GM12878 (cell line): ENCODE measurements at regions not wholly inside any gene's neighbourhood (a gene's known extent, or its start where the extent isn't known, plus 50 kb on each side); places are given as distances from the start of the nearest gene placed in this dataset.

Source experiments
- ATAC-seq: fragments of 200-7000 bp; cut with Tn5 transposase; 3 replicates; pipeline ENCODE4 v1.9.1; 2020; ENCODE audit warnings: mild to moderate bottlenecking, moderate library complexity
- BruUV-seq: library from RNA; stranded (reverse); fragments of 400-500 nt; replicated peaks from 2 replicates; lab custom pipeline; 2021; lab: Mats Ljungman, UMichigan
- CTCF ChIA-PET: fragments of 300-600 bp; sonication (Branson Sonifier 250); formaldehyde crosslinking; extraction: SDS; loops from one replicate; lab custom pipeline; 2021; ENCODE audit warnings: inconsistent platforms; lab: Yijun Ruan, JAX
- POLR2A ChIA-PET: fragments of 350-600 bp; formaldehyde crosslinking; extraction: SDS; loops from one replicate; lab custom pipeline; 2021; ENCODE audit warnings: inconsistent platforms; lab: Charles Lee
- RAD21 ChIA-PET: fragments of 300-600 bp; sonication (Branson Sonifier 250); formaldehyde crosslinking; loops from one replicate; lab custom pipeline; 2023; ENCODE audit warnings: antibody characterized with exemption; ENCODE audit not compliant: unreplicated experiment; lab: Charles Lee
- SMC1A ChIA-PET: fragments of 300-600 bp; sonication (Branson Sonifier 250); formaldehyde crosslinking; loops from one replicate; lab custom pipeline; 2023; ENCODE audit not compliant: unreplicated experiment, uncharacterized antibody; lab: Charles Lee
- DNase-seq: peaks from one replicate; pipeline ENCODE4 v3.0.0-alpha.2; 2011; ENCODE audit warnings: low read depth, low spot score
- FAIRE-seq: peaks from 3 replicates; lab custom pipeline; 2011; peaks lifted over from hg19 to GRCh38; lab: Jason Lieb, UNC
- H2AFZ ChIP-seq: 2 replicates; pipeline ENCODE4 v1.6.0; 2011; ENCODE audit warnings: low read depth, low read length, control low read depth; ENCODE audit not compliant: control insufficient read depth
- H3K27ac ChIP-seq: 2 replicates; pipeline ENCODE4 v1.5.1; 2011; ENCODE audit warnings: control low read depth; ENCODE audit not compliant: control insufficient read depth, insufficient read depth
- H3K27me3 ChIP-seq, 2 experiments: replicated peaks in 1 of 2; 2 replicates each; pipeline versions ENCODE4 v1.6.0 to v1.6.1; 2011; ENCODE audit warnings: low read length in 1 of 2; ENCODE audit not compliant: control insufficient read depth in 2 of 2, insufficient read depth in 2 of 2
- H3K36me3 ChIP-seq, 2 experiments: 2 replicates each; pipeline ENCODE4 v1.5.1; 2011; ENCODE audit warnings: low read length in 1 of 2; ENCODE audit not compliant: control insufficient read depth in 2 of 2, insufficient read depth in 2 of 2
- H3K4me1 ChIP-seq: 2 replicates; pipeline ENCODE4 v1.6.1; 2011; ENCODE audit warnings: mild to moderate bottlenecking, low read length, moderate library complexity, mixed read lengths; ENCODE audit not compliant: control insufficient read depth, insufficient read depth
- H3K4me2 ChIP-seq: 2 replicates; pipeline ENCODE4 v1.6.0; 2011; ENCODE audit warnings: control low read depth; ENCODE audit not compliant: control insufficient read depth, insufficient read depth
- H3K4me3 ChIP-seq: fragments of 200-600 bp; sonication (generic); 2 replicates; pipeline ENCODE4 v1.5.1; 2016
- H3K79me2 ChIP-seq: 2 replicates; pipeline ENCODE4 v1.6.0; 2011; ENCODE audit warnings: low read length; ENCODE audit not compliant: control insufficient read depth, insufficient read depth
- H3K9ac ChIP-seq: 2 replicates; pipeline ENCODE4 v1.8.0; 2011; ENCODE audit warnings: low read length, control low read depth, mixed read lengths; ENCODE audit not compliant: control insufficient read depth, insufficient read depth
- H3K9me3 ChIP-seq: replicated peaks from 3 replicates; pipeline ENCODE4 v1.5.1; 2011; ENCODE audit warnings: mild to moderate bottlenecking, low read length; ENCODE audit not compliant: control insufficient read depth, insufficient read depth
- H4K20me1 ChIP-seq: 2 replicates; pipeline ENCODE4 v1.6.0; 2011; ENCODE audit not compliant: control insufficient read depth, insufficient read depth
- CBX5 ChIP-seq: sonication (generic); IDR thresholded peaks from 2 replicates; pipeline ENCODE4 v1.6.1; 2016; ENCODE audit warnings: low read depth, moderate library complexity, mild to moderate bottlenecking, inconsistent platforms
- NFYA ChIP-seq: IDR thresholded peaks from 2 replicates; pipeline ENCODE4 v1.6.1; 2011; ENCODE audit warnings: low read depth, mild to moderate bottlenecking, low read length, improper control_type of control experiment, borderline replicate concordance
- PAX5 ChIP-seq: IDR thresholded peaks from 2 replicates; pipeline ENCODE4 v1.6.1; 2011; ENCODE audit warnings: low read depth, low read length, borderline replicate concordance
- STAT1 ChIP-seq: fragments of 450-650 bp; conservative IDR thresholded peaks from 2 replicates; pipeline ENCODE4 v1.6.1; 2014; ENCODE audit warnings: antibody characterized with exemption, mild to moderate bottlenecking
- SUPT20H ChIP-seq: IDR thresholded peaks from 2 replicates; pipeline ENCODE4 v1.6.1; 2011; ENCODE audit warnings: low read depth, mild to moderate bottlenecking, low read length, moderate library complexity, borderline replicate concordance; ENCODE audit not compliant: control insufficient read depth
- WGBS: methylation state at CpG from one replicate; pipeline ENCODE4 v1.1.6; 2016; ENCODE audit warnings: low lambda C conversion rate; ENCODE audit not compliant: insufficient replicate concordance, insufficient coverage; ENCODE audit errors: missing lambda C conversion rate; 5-methylcytosine and 5-hydroxymethylcytosine counted together
- in situ Hi-C: fragments of 300-500 bp; cut with MboI; formaldehyde crosslinking; loops from 9 replicates; pipeline ENCODE4 v1.14.3; 2018; ENCODE audit warnings: mixed read lengths
- intact Hi-C: fragments of 100-400 bp; cut with micrococcal nuclease; formaldehyde crosslinking; loops from one replicate; pipeline ENCODE4 v1.14.2; 2022; ENCODE audit not compliant: unreplicated experiment
- TF ChIP-seq, protein P1 (sequence below): fragments of 450-650 bp; IDR thresholded peaks from 2 replicates; pipeline ENCODE4 v1.6.1; 2016; ENCODE audit warnings: mild to moderate bottlenecking
- TF ChIP-seq, protein P2 (sequence below): fragments of 450-650 bp; IDR thresholded peaks from 2 replicates; pipeline ENCODE4 v1.6.1; 2017; ENCODE audit warnings: mild to moderate bottlenecking, moderate library complexity
- TF ChIP-seq, protein P3 (sequence below): IDR thresholded peaks from 2 replicates; pipeline ENCODE4 v1.6.1; 2011; ENCODE audit warnings: borderline replicate concordance, low read depth, mild to moderate bottlenecking, moderate library complexity, mixed read lengths, low read length; ENCODE audit not compliant: insufficient read depth; ENCODE audit errors: extremely low read length
- TF ChIP-seq, protein P4 (sequence below): IDR thresholded peaks from 2 replicates; pipeline ENCODE4 v1.6.1; 2011; ENCODE audit warnings: low read depth, low read length, improper control_type of control experiment, borderline replicate concordance
- TF ChIP-seq, protein P5 (sequence below), 3 experiments: IDR thresholded peaks in 2 of 3; conservative IDR thresholded peaks in 1 of 3; 2 replicates each; pipeline ENCODE4 v1.5.1; 2011; ENCODE audit warnings: low read depth in 3 of 3, low read length in 3 of 3, mild to moderate bottlenecking in 3 of 3, control low read depth in 2 of 3, moderate library complexity in 2 of 3, inconsistent platforms in 1 of 3, mixed read lengths in 1 of 3; ENCODE audit not compliant: control insufficient read depth in 2 of 3, insufficient read depth in 1 of 3; ENCODE audit errors: extremely low read depth in 1 of 3

DNA sequence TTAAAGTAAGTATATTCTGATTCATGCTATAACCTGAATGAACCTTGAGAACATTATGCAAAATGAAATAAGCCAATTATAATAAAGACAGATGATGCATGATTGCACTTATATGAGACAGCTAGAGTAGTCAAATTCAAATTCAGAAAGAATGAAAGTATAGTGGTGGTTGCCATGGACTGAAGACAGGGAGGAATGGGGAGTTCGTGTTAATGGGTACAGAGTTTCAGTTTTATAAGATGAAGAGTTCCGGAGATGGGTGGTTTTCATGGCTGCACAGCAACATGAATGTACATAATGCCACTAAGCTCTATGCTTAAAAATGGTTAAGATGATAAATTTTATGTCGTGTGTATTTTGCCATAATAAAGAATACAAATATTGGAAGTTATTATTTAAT lies 751.2 kb downstream of the TSN start:
- BruUV-seq = no TSS peak
- TF ChIP-seq NFYA (no peak), SUPT20H (no peak), CBX5 (no peak), PAX5 (no peak), STAT1 (no peak)
- TF ChIP-seq, protein P1, sequence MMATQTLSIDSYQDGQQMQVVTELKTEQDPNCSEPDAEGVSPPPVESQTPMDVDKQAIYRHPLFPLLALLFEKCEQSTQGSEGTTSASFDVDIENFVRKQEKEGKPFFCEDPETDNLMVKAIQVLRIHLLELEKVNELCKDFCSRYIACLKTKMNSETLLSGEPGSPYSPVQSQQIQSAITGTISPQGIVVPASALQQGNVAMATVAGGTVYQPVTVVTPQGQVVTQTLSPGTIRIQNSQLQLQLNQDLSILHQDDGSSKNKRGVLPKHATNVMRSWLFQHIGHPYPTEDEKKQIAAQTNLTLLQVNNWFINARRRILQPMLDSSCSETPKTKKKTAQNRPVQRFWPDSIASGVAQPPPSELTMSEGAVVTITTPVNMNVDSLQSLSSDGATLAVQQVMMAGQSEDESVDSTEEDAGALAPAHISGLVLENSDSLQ = no peak
- TF ChIP-seq, protein P2, sequence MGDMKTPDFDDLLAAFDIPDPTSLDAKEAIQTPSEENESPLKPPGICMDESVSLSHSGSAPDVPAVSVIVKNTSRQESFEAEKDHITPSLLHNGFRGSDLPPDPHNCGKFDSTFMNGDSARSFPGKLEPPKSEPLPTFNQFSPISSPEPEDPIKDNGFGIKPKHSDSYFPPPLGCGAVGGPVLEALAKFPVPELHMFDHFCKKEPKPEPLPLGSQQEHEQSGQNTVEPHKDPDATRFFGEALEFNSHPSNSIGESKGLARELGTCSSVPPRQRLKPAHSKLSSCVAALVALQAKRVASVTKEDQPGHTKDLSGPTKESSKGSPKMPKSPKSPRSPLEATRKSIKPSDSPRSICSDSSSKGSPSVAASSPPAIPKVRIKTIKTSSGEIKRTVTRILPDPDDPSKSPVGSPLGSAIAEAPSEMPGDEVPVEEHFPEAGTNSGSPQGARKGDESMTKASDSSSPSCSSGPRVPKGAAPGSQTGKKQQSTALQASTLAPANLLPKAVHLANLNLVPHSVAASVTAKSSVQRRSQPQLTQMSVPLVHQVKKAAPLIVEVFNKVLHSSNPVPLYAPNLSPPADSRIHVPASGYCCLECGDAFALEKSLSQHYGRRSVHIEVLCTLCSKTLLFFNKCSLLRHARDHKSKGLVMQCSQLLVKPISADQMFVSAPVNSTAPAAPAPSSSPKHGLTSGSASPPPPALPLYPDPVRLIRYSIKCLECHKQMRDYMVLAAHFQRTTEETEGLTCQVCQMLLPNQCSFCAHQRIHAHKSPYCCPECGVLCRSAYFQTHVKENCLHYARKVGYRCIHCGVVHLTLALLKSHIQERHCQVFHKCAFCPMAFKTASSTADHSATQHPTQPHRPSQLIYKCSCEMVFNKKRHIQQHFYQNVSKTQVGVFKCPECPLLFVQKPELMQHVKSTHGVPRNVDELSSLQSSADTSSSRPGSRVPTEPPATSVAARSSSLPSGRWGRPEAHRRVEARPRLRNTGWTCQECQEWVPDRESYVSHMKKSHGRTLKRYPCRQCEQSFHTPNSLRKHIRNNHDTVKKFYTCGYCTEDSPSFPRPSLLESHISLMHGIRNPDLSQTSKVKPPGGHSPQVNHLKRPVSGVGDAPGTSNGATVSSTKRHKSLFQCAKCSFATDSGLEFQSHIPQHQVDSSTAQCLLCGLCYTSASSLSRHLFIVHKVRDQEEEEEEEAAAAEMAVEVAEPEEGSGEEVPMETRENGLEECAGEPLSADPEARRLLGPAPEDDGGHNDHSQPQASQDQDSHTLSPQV = no peak
- TF ChIP-seq, protein P3, sequence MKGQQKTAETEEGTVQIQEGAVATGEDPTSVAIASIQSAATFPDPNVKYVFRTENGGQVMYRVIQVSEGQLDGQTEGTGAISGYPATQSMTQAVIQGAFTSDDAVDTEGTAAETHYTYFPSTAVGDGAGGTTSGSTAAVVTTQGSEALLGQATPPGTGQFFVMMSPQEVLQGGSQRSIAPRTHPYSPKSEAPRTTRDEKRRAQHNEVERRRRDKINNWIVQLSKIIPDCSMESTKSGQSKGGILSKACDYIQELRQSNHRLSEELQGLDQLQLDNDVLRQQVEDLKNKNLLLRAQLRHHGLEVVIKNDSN = no peak
- TF ChIP-seq, protein P4, sequence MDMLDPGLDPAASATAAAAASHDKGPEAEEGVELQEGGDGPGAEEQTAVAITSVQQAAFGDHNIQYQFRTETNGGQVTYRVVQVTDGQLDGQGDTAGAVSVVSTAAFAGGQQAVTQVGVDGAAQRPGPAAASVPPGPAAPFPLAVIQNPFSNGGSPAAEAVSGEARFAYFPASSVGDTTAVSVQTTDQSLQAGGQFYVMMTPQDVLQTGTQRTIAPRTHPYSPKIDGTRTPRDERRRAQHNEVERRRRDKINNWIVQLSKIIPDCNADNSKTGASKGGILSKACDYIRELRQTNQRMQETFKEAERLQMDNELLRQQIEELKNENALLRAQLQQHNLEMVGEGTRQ = no peak
- TF ChIP-seq, protein P5, sequence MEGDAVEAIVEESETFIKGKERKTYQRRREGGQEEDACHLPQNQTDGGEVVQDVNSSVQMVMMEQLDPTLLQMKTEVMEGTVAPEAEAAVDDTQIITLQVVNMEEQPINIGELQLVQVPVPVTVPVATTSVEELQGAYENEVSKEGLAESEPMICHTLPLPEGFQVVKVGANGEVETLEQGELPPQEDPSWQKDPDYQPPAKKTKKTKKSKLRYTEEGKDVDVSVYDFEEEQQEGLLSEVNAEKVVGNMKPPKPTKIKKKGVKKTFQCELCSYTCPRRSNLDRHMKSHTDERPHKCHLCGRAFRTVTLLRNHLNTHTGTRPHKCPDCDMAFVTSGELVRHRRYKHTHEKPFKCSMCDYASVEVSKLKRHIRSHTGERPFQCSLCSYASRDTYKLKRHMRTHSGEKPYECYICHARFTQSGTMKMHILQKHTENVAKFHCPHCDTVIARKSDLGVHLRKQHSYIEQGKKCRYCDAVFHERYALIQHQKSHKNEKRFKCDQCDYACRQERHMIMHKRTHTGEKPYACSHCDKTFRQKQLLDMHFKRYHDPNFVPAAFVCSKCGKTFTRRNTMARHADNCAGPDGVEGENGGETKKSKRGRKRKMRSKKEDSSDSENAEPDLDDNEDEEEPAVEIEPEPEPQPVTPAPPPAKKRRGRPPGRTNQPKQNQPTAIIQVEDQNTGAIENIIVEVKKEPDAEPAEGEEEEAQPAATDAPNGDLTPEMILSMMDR (IDR thresholded peaks at IDR 0.05 in 2 of 3, conservative IDR thresholded peaks at IDR 0.05 in 1 of 3; ENCODE audit: control insufficient read depth in 2 of 3, extremely low read depth in 1 of 3, insufficient read depth in 1 of 3, low read depth in 3 of 3, low read length in 3 of 3) = no peak

More for the DNA sequence above, 751.2 kb downstream of the TSN start:
- Histone ChIP-seq H3K27ac (no peak overlapping the region), H3K36me3 (no peaks in the 10 kb centered on the region), H2AFZ (no peak overlapping the region), H3K4me1 (no peaks in the 10 kb centered on the region), H4K20me1 (no peaks in the 10 kb centered on the region), H3K9ac (no peak overlapping the region), H3K27me3 (no peaks in the 10 kb centered on the region), H3K4me3 (no peak overlapping the region), H3K4me2 (no peak overlapping the region), H3K79me2 (no peaks in the 10 kb centered on the region), H3K9me3 (no peaks in the 10 kb centered on the region)
- in situ Hi-C loops = no loop called here
- FAIRE-seq (no peak), DNase-seq (no peak), ATAC-seq (no peak)
- POLR2A ChIA-PET = no interaction called here
- CTCF ChIA-PET = no interaction called here
- intact Hi-C loops = no loop called here
- SMC1A ChIA-PET = interaction anchor here (0.7 to 1.7 kb wide), 8 partner anchors 10 to 1372 kb away, joined by 3 to 7 read pairs (median 4); no protein-coding TSS in a partner anchor
- RAD21 ChIA-PET = interaction anchor here (0.6 kb wide), 1 partner anchor 46 kb away, joined by 3 read pairs; no protein-coding TSS in a partner anchor
- WGBS = 30% methylated on average over 3 of the region's 3 CpGs
